Stimulated activated CD4-positive, alpha-beta T cell treated with anti-CD3 and anti-CD28 coated beads, Interleukin-1b, Interleukin-23, amount 100 ng/mL, for 24 hours (primary cell): ENCODE measurements at regions not wholly inside any gene's neighbourhood (a gene's known extent, or its start where the extent isn't known, plus 50 kb on each side); places are given as distances from the start of the nearest gene placed in this dataset.

Experiments
- DNase-seq, 4 experiments: peaks; one replicate each; pipeline ENCODE4 v3.0.0-alpha.2; 2020; ENCODE audit warnings: low read depth in 4 of 4, low spot score in 1 of 4

- DNase-seq = no peak
Measured at GRCh38 chr6:743320-744096, 50.6 kb upstream of the EXOC2 start.
